Right atrium auricular region (tissue), 2 donors: ENCODE measurements at regions not wholly inside any gene's neighbourhood (a gene's known extent, or its start where the extent isn't known, plus 50 kb on each side); places are given as distances from the start of the nearest gene placed in this dataset.

ENCODE experiments used
- DNase-seq: peaks from one replicate; pipeline ENCODE4 v3.0.0-alpha.2; 2019; ENCODE audit warnings: low spot score
- H3K27ac ChIP-seq, 2 donors: fragments of 200-600 bp; sonication (generic); 1 replicate in 1 of 2; 2 replicates in 1 of 2; pipeline ENCODE4 v1.5.1; 2016 to 2019
- H3K27me3 ChIP-seq, 2 donors: fragments of 200-600 bp; sonication (generic); one replicate each; pipeline versions ENCODE4 v1.5.1 to v1.6.0; 2017 to 2019
- H3K36me3 ChIP-seq: fragments of 200-600 bp; sonication (generic); one replicate; pipeline ENCODE4 v1.5.1; 2016
- H3K4me1 ChIP-seq, 2 donors: fragments of 200-600 bp; sonication (generic); one replicate each; pipeline versions ENCODE4 v1.5.1 to v1.6.0; 2017 to 2019
- H3K4me3 ChIP-seq, 2 donors: fragments of 200-600 bp; sonication (generic); 1 replicate in 1 of 2; 2 replicates in 1 of 2; pipeline ENCODE4 v1.5.1; 2017 to 2019; ENCODE audit warnings: mild to moderate bottlenecking in 1 of 2, moderate library complexity in 1 of 2
- H3K9me3 ChIP-seq, 2 donors: fragments of 200-600 bp; sonication (generic); one replicate each; pipeline ENCODE4 v1.5.1; 2019
- CTCF ChIP-seq, 2 donors: fragments of 200-600 bp; sonication (generic); IDR thresholded peaks; one replicate each; pipeline ENCODE4 v1.5.1; 2019; ENCODE audit warnings: antibody characterized with exemption in 2 of 2

DNA sequence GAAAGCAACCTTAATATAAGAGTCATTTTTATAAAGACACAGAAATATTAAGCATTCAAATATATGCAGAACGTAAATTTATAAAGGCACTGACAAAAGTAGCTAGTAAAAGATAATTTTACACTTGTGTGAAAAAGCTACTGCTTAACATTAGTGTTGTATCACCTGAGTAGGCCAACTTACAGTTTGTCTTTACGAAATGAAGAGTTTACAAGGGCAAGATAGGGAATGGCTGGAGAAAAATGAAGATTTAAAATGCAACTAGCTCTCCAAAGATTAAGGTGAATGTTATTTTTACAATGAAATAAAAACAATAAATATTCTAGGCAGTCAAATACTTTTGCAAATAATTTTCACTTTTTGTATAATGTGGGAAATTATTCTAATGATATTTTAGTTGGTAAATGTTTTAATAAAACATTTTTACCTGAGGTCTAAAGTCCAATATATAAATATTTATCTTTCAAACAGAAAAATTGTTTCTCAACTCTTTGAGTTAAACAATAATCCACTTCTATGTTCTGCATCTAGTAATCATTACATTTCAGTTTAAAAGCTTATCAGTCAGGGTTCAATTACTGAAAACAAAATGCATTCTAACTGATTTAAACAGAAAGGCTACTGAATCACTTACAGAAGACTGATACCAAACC is 382.6 kb downstream of the IPMK start:
- no peak for TF ChIP-seq CTCF (IDR thresholded peaks at IDR 0.05)
- Histone ChIP-seq H3K36me3 (no peaks in the 10 kb centered on the region), H3K9me3 (no peaks in the 10 kb centered on the region), H3K27me3 (no peaks in the 10 kb centered on the region), H3K27ac (no peak overlapping the region), H3K4me3 (no peak overlapping the region), H3K4me1 (no peaks in the 10 kb centered on the region)
- DNase-seq = no peak

DNA sequence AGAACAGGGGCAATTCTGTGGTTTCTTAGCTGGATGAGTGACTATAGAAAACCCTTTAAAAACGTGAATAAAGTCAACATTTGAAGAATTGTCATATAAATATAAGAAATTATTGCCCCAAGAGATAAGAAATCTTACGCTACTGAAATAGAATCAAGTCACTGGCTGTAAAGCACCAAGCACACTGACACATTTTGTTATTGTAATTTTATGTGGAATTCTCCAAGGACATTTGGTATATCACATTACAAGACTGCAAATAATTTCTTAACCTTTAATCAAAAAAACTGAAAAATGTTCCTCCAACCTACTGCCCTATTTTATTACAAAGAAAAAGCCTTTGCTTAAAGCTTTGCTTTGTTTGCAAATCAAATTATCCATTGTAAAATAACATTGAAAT is 383.3 kb downstream of the IPMK start:
- Histone ChIP-seq H3K27ac (no peak overlapping the region), H3K27me3 (no peaks in the 10 kb centered on the region)
- TF ChIP-seq CTCF (IDR thresholded peaks at IDR 0.05) = no peak

DNA sequence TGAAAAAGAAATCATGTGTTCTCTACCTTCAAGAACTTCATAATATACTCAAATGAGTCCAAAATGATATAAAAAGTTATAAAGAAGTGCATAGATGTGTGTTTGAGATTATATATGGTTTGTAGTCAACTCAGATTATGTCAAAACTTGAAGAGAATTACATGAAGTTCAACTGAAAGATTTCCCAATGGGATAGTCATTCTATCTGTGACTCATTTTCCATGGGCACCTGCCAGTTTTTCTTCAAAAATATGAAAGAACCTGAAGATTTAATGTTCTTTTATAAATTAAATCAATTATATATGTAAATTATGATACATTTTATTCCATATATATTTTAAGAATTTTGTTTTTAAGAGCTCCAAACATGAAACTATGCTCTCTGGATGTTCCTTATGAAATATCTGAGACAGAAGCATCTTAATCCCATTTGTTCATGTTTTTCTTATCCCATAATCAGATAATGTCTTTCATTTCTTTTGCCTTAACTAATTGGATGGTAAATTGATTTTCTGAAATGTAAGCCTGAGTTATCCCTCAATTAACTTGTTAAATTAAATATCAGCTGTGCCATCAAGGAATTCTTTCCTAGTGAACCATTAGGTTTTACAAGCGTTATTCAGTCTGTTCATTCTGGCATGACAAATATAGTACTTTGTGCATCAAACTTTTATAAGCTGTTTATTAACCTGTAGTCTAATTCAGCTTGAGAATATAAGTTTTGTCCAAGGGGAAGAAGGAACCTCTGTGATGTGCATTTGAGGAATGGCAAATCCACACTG is 387.1 kb downstream of the IPMK start:
- Histone ChIP-seq H3K4me3 (no peak overlapping the region), H3K27me3 (no peaks in the 10 kb centered on the region), H3K9me3 (no peaks in the 10 kb centered on the region), H3K4me1 (no peaks in the 10 kb centered on the region), H3K36me3 (no peaks in the 10 kb centered on the region), H3K27ac (no peak overlapping the region)
- DNase-seq = no peak
- no peak for TF ChIP-seq CTCF (IDR thresholded peaks at IDR 0.05)

More for the DNA sequence above, 383.3 kb downstream of the IPMK start:
- H3K4me3 ChIP-seq = no peak overlapping the region
- no peaks in the 10 kb centered on the region for H3K9me3 ChIP-seq
- DNase-seq = no peak
- no peaks in the 10 kb centered on the region for H3K36me3 ChIP-seq
- H3K4me1 ChIP-seq = no peaks in the 10 kb centered on the region

GRCh38 chr10:57874810-57875209 is 392.9 kb downstream of the IPMK start:
- no peaks in the 10 kb centered on the region for H3K9me3 ChIP-seq
- no peak overlapping the region for H3K4me3 ChIP-seq
- H3K27ac ChIP-seq = no peak overlapping the region
- H3K4me1 ChIP-seq = no peaks in the 10 kb centered on the region
- no peak for DNase-seq
- H3K36me3 ChIP-seq = no peaks in the 10 kb centered on the region
- no peak for TF ChIP-seq CTCF (IDR thresholded peaks at IDR 0.05)
- H3K27me3 ChIP-seq = no peaks in the 10 kb centered on the region

GRCh38 chr10:57867241-57867640 is 400.5 kb downstream of the IPMK start:
- Histone ChIP-seq H3K9me3 (no peaks in the 10 kb centered on the region), H3K4me1 (no peaks in the 10 kb centered on the region), H3K27me3 (no peaks in the 10 kb centered on the region), H3K4me3 (no peak overlapping the region), H3K27ac (no peak overlapping the region), H3K36me3 (no peaks in the 10 kb centered on the region)
- TF ChIP-seq CTCF (IDR thresholded peaks at IDR 0.05) = no peak
- DNase-seq = no peak
